Prostate gland (tissue), 2 donors: ENCODE measurements at regions not wholly inside any gene's neighbourhood (a gene's known extent, or its start where the extent isn't known, plus 50 kb on each side); places are given as distances from the start of the nearest gene placed in this dataset.
"Not testable (repeated sequence)": the region's sequence is repeated elsewhere in the genome, so short reads cannot be mapped to it uniquely, and the experiment has no call there.

Experiments
- DNase-seq: peaks from one replicate; pipeline ENCODE4 v3.0.0-alpha.2; 2019; ENCODE audit warnings: low spot score
- H3K27ac ChIP-seq, 2 donors: fragments of 200-600 bp; sonication (generic); 2 replicates each; pipeline ENCODE4 v1.5.1; 2017 to 2019
- H3K27me3 ChIP-seq: fragments of 200-600 bp; sonication (generic); replicated peaks from 2 replicates; pipeline ENCODE4 v1.5.1; 2019; ENCODE audit not compliant: insufficient read depth
- H3K36me3 ChIP-seq, 2 donors: fragments of 200-600 bp; sonication (generic); 1 replicate in 1 of 2; 2 replicates in 1 of 2; pipeline versions ENCODE4 v1.5.1 to v1.8.1; 2017 to 2019
- H3K4me1 ChIP-seq: fragments of 200-600 bp; sonication (generic); replicated peaks from 2 replicates; pipeline ENCODE4 v1.5.1; 2019
- H3K4me3 ChIP-seq, 2 donors: fragments of 200-600 bp; sonication (generic); 2 replicates each; pipeline ENCODE4 v1.5.1; 2017 to 2019
- H3K9me3 ChIP-seq: fragments of 200-600 bp; sonication (generic); 2 replicates; pipeline ENCODE4 v1.5.1; 2017
- POLR2A ChIP-seq: fragments of 450-650 bp; IDR thresholded peaks from one replicate; pipeline ENCODE4 v1.6.1; 2016; ENCODE audit warnings: antibody characterized with exemption, mild to moderate bottlenecking
- POLR2AphosphoS5 ChIP-seq: sonication (generic); formaldehyde crosslinking; IDR thresholded peaks from one replicate; pipeline ENCODE4 v1.6.1; 2017; ENCODE audit warnings: antibody characterized with exemption
- WGBS: methylation state at CpG from one replicate; pipeline ENCODE4 v1.1.5; 2018; 5-methylcytosine and 5-hydroxymethylcytosine counted together
- intact Hi-C: fragments of 100-400 bp; cut with DNase I; formaldehyde crosslinking; loops from one replicate; pipeline ENCODE4 v1.14.2; 2022
- TF ChIP-seq, protein P1 (sequence below), 4 experiments: fragments of 200-600 bp in 2 of 4; fragments of 450-650 bp in 2 of 4; sonication (generic) in 2 of 4; IDR thresholded peaks; 1 replicate in 3 of 4; 2 replicates in 1 of 4; pipeline ENCODE4 v1.5.1; 2016 to 2019; ENCODE audit warnings: antibody characterized with exemption in 4 of 4, mild to moderate bottlenecking in 2 of 4, moderate library complexity in 2 of 4

DNA sequence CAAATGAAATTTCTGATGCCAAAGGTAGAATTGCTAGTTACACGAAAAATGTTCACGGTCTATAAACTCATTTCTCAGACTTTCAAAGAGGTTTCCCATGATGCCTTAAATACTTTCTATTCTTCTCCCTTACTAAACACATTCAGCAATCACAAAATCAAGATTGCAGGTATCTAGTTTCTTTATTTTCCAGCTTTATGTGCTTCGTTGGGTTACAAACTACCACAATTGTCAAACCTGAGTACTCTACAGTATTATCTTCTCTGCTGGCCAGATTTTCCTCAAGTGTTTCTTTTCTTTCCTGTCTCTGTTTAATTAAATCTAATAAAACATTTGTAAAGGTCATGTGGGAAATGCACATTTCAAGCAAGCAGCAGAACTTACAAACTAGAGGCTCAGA, 201.8 kb upstream of the ZNF385D start:
- 46% methylated on average over 3 of the region's 3 CpGs for WGBS
- TF ChIP-seq, protein P1, sequence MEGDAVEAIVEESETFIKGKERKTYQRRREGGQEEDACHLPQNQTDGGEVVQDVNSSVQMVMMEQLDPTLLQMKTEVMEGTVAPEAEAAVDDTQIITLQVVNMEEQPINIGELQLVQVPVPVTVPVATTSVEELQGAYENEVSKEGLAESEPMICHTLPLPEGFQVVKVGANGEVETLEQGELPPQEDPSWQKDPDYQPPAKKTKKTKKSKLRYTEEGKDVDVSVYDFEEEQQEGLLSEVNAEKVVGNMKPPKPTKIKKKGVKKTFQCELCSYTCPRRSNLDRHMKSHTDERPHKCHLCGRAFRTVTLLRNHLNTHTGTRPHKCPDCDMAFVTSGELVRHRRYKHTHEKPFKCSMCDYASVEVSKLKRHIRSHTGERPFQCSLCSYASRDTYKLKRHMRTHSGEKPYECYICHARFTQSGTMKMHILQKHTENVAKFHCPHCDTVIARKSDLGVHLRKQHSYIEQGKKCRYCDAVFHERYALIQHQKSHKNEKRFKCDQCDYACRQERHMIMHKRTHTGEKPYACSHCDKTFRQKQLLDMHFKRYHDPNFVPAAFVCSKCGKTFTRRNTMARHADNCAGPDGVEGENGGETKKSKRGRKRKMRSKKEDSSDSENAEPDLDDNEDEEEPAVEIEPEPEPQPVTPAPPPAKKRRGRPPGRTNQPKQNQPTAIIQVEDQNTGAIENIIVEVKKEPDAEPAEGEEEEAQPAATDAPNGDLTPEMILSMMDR (IDR thresholded peaks at IDR 0.05): no peak
- TF ChIP-seq POLR2AphosphoS5 (no peak), POLR2A (no peak)
- intact Hi-C loops: no loop called here
- no peaks in the 10 kb centered on the region for H3K36me3 ChIP-seq
- H3K4me3 ChIP-seq: no peak overlapping the region
- no peaks in the 10 kb centered on the region for H3K9me3 ChIP-seq
- no peak overlapping the region for H3K27ac ChIP-seq
- no peak for DNase-seq
- H3K27me3 ChIP-seq: no peaks in the 10 kb centered on the region
- H3K4me1 ChIP-seq: no peaks in the 10 kb centered on the region

DNA sequence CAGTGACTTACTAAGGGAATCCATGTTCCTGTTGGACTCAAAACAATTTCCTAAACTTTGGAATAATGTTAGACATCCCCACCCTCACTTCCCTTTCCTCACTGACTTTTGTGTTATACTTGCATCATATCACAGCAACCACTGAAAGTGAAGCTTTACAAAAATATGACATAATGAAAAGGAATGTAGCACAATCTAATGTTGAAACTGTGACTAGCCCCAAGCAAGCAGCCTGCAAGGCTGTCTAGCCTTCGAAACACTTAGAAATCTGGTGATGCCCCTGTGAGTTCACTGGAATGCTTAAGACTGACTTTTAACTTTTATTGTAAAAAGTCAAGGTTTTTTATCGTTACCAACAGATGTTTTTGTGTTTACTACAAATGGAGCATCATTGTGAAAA, 203.7 kb upstream of the ZNF385D start:
- Histone ChIP-seq H3K4me1 (no peaks in the 10 kb centered on the region), H3K4me3 (no peak overlapping the region), H3K36me3 (no peaks in the 10 kb centered on the region), H3K9me3 (no peaks in the 10 kb centered on the region), H3K27ac (no peak overlapping the region), H3K27me3 (no peaks in the 10 kb centered on the region)
- 90% methylated on average over 2 of the region's 2 CpGs for WGBS
- intact Hi-C loops: no loop called here
- no peak for DNase-seq
- TF ChIP-seq POLR2A (no peak), POLR2AphosphoS5 (no peak)
- TF ChIP-seq, protein P1 (IDR thresholded peaks at IDR 0.05): no peak

DNA sequence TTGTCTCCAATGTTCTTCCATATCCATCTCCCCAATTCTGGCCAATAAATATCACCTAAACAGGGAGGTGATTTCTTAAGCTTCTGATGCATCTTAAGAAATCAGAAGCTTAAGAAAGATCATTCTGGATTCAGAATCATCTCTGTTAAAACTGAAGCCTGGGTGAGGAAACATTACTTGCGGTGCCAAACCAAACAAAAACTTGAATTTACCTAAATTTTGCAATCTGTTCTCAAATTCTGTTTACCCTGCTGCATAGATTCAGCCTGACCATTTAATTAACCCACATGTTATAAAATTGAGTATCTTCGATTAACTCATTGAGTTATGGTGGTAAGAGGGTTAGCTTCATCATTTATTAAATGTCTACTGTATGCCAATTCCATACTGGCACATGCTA, 204.4 kb upstream of the ZNF385D start:
- no peak for DNase-seq
- H3K36me3 ChIP-seq: no peaks in the 10 kb centered on the region
- no peaks in the 10 kb centered on the region for H3K27me3 ChIP-seq
- no peaks in the 10 kb centered on the region for H3K9me3 ChIP-seq
- no peaks in the 10 kb centered on the region for H3K4me1 ChIP-seq
- TF ChIP-seq POLR2A (no peak), POLR2AphosphoS5 (no peak)
- TF ChIP-seq, protein P1 (IDR thresholded peaks at IDR 0.05): no peak
- no peak overlapping the region for H3K27ac ChIP-seq
- H3K4me3 ChIP-seq: no peak overlapping the region
- WGBS: 90% methylated on average over 2 of the region's 2 CpGs
- intact Hi-C loops: no loop called here

DNA sequence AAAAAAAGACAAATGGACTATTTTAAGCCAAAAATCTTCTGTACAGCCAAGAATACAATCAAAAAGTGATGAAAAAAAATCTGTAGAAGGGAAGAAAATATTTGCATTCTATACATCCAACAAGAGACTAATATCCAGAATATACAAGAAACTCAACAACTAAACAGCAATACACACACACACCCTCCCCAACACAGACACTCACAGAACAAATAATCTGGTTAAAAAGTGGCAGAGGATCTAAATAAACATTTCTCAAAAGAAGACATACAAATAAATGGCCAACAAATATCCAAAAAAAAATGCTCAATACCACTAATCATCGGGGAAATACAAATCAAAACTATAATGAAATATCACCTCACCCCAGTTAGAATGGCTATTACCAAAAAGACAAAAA, 209.0 kb upstream of the ZNF385D start:
- H3K4me3 ChIP-seq: no peak overlapping the region
- 33% methylated on average over 1 of the region's 1 CpG for whole genome bisulfite sequencing
- DNase-seq: no peak
- no peaks in the 10 kb centered on the region for H3K4me1 ChIP-seq
- no peak for TF ChIP-seq POLR2A
- intact Hi-C loops: no loop called here
- H3K9me3 ChIP-seq: no peaks in the 10 kb centered on the region
- H3K27ac ChIP-seq: no peak overlapping the region
- H3K27me3 ChIP-seq: no peaks in the 10 kb centered on the region
- H3K36me3 ChIP-seq: no peaks in the 10 kb centered on the region

DNA sequence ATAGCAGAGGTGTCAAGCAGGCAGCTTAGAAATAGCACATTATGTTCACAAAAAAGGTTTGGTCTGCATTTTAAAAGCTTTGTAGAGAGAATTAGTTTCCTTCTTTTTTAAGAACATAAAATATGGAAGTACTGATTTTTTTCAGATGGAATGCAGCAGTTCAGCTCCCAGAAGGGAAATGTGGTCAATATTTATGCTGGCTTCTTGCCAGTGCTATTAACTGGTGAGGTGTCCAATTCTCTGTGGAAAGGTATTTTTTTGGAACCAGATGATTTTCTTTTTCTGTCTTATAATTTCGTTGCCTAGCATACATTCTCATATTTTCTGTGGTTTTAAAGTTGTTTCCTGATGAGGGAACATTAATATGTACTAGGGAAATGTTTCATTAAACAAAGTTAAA, 211.4 kb upstream of the ZNF385D start:
- TF ChIP-seq POLR2A (no peak), POLR2AphosphoS5 (no peak)
- TF ChIP-seq, protein P1 (IDR thresholded peaks at IDR 0.05): no peak
- H3K27ac ChIP-seq: no peak overlapping the region
- no peak for DNase-seq
- H3K9me3 ChIP-seq: no peaks in the 10 kb centered on the region
- intact Hi-C loops: no loop called here
- 19% methylated on average over 1 of the region's 1 CpG for WGBS
- H3K4me1 ChIP-seq: no peaks in the 10 kb centered on the region
- no peaks in the 10 kb centered on the region for H3K36me3 ChIP-seq
- H3K27me3 ChIP-seq: no peaks in the 10 kb centered on the region
- no peak overlapping the region for H3K4me3 ChIP-seq

DNA sequence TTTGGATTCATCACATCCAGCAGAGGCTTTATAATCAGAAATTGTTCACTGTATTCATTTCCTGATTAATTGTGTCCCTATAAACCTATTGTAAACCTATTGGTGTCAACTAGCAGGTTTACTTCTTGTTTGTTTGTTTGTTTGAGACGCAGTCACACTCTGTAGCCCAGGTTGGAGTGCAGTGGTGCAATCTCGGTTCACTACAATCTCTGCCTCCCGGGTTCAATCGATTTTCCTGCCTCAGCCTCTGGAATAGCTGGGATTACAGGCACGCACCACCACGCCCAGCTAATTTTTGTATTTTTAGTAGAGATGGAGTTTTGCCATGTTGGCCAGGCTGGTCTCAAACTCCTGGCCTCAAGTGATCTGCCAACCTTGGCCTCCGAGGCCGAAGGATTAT, 215.4 kb upstream of the ZNF385D start:
- H3K9me3 ChIP-seq, H3K36me3 ChIP-seq, intact Hi-C loops, DNase-seq, H3K27ac ChIP-seq, H3K4me3 ChIP-seq, H3K27me3 ChIP-seq, H3K4me1 ChIP-seq: not testable (repeated sequence)
- WGBS: 86% methylated on average over 8 of the region's 8 CpGs
